SK-N-SH treated with all-trans-retinoic acid at 6 μM for 48 hours (cell line): ENCODE measurements at regions not wholly inside any gene's neighbourhood (a gene's known extent, or its start where the extent isn't known, plus 50 kb on each side); places are given as distances from the start of the nearest gene placed in this dataset.

Experiments
- BACH2 ChIP-seq: fragments of 250-450 bp; sonication (Bioruptor Pico); IDR thresholded peaks from 2 replicates; pipeline ENCODE4 v1.9.0; 2021; ENCODE audit warnings: mild to moderate bottlenecking, borderline replicate concordance
- CREB5 ChIP-seq: fragments of 250-450 bp; sonication (Bioruptor Pico); IDR thresholded peaks from 2 replicates; pipeline ENCODE4 v1.5.1; 2020; ENCODE audit warnings: low read depth, mild to moderate bottlenecking, moderate library complexity
- CSDC2 ChIP-seq: fragments of 250-450 bp; sonication (Bioruptor Pico); IDR thresholded peaks from 2 replicates; pipeline ENCODE4 v1.5.0; 2020; ENCODE audit warnings: mild to moderate bottlenecking, moderate library complexity
- GLIS3 ChIP-seq: fragments of 250-450 bp; sonication (Bioruptor Pico); IDR thresholded peaks from 2 replicates; pipeline ENCODE4 v1.5.0; 2020; ENCODE audit warnings: mild to moderate bottlenecking, moderate library complexity
- ISL1 ChIP-seq: fragments of 250-450 bp; sonication (Bioruptor Pico); IDR thresholded peaks from 2 replicates; pipeline ENCODE4 v2.1.2; 2022; ENCODE audit warnings: mild to moderate bottlenecking, moderate library complexity
- PATZ1 ChIP-seq: fragments of 250-450 bp; sonication (Bioruptor Pico); IDR thresholded peaks from 2 replicates; pipeline ENCODE4 v1.8.0; 2020; ENCODE audit warnings: mild to moderate bottlenecking, moderate library complexity, borderline replicate concordance
- PPARA ChIP-seq: fragments of 250-450 bp; sonication (Bioruptor Pico); IDR thresholded peaks from 2 replicates; pipeline ENCODE4 v1.5.0; 2020; ENCODE audit warnings: mild to moderate bottlenecking, borderline replicate concordance
- RARB ChIP-seq: fragments of 250-450 bp; sonication (Bioruptor Pico); IDR thresholded peaks from 2 replicates; pipeline ENCODE4 v1.8.0; 2021; ENCODE audit warnings: mild to moderate bottlenecking, moderate library complexity
- TCF4 ChIP-seq: fragments of 250-450 bp; sonication (Bioruptor Pico); IDR thresholded peaks from 2 replicates; pipeline ENCODE4 v1.8.0; 2021; ENCODE audit warnings: mild to moderate bottlenecking, moderate library complexity, borderline replicate concordance
- TSHZ2 ChIP-seq: fragments of 250-450 bp; sonication (Bioruptor Pico); IDR thresholded peaks from 2 replicates; pipeline ENCODE4 v1.5.0; 2020; ENCODE audit warnings: mild to moderate bottlenecking, moderate library complexity
- ZC3H10 ChIP-seq: fragments of 250-450 bp; sonication (Bioruptor Pico); IDR thresholded peaks from 2 replicates; pipeline ENCODE4 v1.5.1; 2021; ENCODE audit warnings: mild to moderate bottlenecking, moderate library complexity
- ZFP3 ChIP-seq: fragments of 250-450 bp; sonication (Bioruptor Pico); IDR thresholded peaks from 2 replicates; pipeline ENCODE4 v1.5.0; 2020; ENCODE audit warnings: mild to moderate bottlenecking, moderate library complexity
- ZNF8 ChIP-seq: fragments of 450-650 bp; formaldehyde crosslinking; IDR thresholded peaks from 2 replicates; pipeline ENCODE4 v1.5.0; 2020; ENCODE audit warnings: mild to moderate bottlenecking, moderate library complexity

GRCh38 chr15:36506733-36507356 is 72.6 kb upstream of the CDIN1 start:
- TF ChIP-seq ZFP3 (CRISPR knock-in tag) (no peak), ISL1 (no peak), TCF4 (no peak), CSDC2 (CRISPR knock-in tag) (no peak), BACH2 (CRISPR knock-in tag) (no peak), PATZ1 (CRISPR knock-in tag) (no peak), ZC3H10 (CRISPR knock-in tag) (no peak), PPARA (CRISPR knock-in tag) (no peak), CREB5 (CRISPR knock-in tag) (no peak), ZNF8 (no peak), TSHZ2 (CRISPR knock-in tag) (no peak), RARB (CRISPR knock-in tag) (no peak), GLIS3 (CRISPR knock-in tag) (no peak)
